Ishikawa (cell line): ENCODE measurements at regions not wholly inside any gene's neighbourhood (a gene's known extent, or its start where the extent isn't known, plus 50 kb on each side); places are given as distances from the start of the nearest gene placed in this dataset.

Experiments
- CEBPB ChIP-seq: IDR thresholded peaks from 2 replicates; pipeline ENCODE4 v1.6.1; 2012
- CREB1 ChIP-seq: IDR thresholded peaks from 2 replicates; pipeline ENCODE4 v1.6.1; 2012; ENCODE audit warnings: low read depth
- EGR1 ChIP-seq: IDR thresholded peaks from 2 replicates; pipeline ENCODE4 v1.6.1; 2012
- EP300 ChIP-seq: IDR thresholded peaks from 2 replicates; pipeline ENCODE4 v1.6.1; 2012; ENCODE audit warnings: borderline replicate concordance
- FOXM1 ChIP-seq: IDR thresholded peaks from 2 replicates; pipeline ENCODE4 v1.6.1; 2012; ENCODE audit warnings: low read depth, borderline replicate concordance
- NFIC ChIP-seq: IDR thresholded peaks from 2 replicates; pipeline ENCODE4 v1.6.1; 2012
- RAD21 ChIP-seq: IDR thresholded peaks from 2 replicates; pipeline ENCODE4 v1.6.1; 2012; ENCODE audit warnings: low read depth
- REST ChIP-seq: IDR thresholded peaks from 2 replicates; pipeline ENCODE4 v1.6.1; 2012; ENCODE audit warnings: low read depth, mild to moderate bottlenecking
- TAF1 ChIP-seq: IDR thresholded peaks from 2 replicates; pipeline ENCODE4 v1.6.1; 2012; ENCODE audit warnings: low read depth, mild to moderate bottlenecking
- TCF12 ChIP-seq: IDR thresholded peaks from 2 replicates; pipeline ENCODE4 v1.6.1; 2012; ENCODE audit warnings: low read depth
- TEAD4 ChIP-seq: IDR thresholded peaks from 2 replicates; pipeline ENCODE4 v1.6.1; 2012
- USF1 ChIP-seq: IDR thresholded peaks from 2 replicates; pipeline ENCODE4 v1.6.1; 2012
- YY1 ChIP-seq: IDR thresholded peaks from 2 replicates; pipeline ENCODE4 v1.6.1; 2012; ENCODE audit warnings: low read depth
- ZBTB7A ChIP-seq: IDR thresholded peaks from 2 replicates; pipeline ENCODE4 v1.6.1; 2012; ENCODE audit warnings: low read depth
- TF ChIP-seq, protein P1 (sequence below): IDR thresholded peaks from 2 replicates; pipeline ENCODE4 v1.6.1; 2012

DNA sequence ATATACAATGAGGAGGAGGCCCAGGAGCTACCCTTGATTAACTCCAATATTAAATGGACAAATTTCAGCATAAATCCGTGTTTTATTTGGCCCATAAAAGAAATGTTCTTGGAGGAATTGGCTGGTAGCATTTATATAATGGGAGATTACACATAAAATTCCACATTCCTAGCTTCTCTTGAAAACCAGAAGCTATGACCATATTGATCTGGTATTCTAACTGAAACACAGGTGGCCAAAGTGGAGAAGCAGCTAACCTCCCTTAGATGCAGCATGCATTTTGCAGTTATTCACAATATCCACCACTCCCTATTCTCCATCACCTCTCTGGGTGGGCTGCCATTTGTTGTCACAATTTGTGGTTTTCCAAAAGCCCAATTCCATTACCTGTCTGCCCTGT is 148.8 kb upstream of the CACNA2D1 start:
- TF ChIP-seq USF1: no peak
- no peak for TF ChIP-seq ZBTB7A
- no peak for TF ChIP-seq EGR1
- TF ChIP-seq RAD21: no peak
- no peak for TF ChIP-seq REST
- TF ChIP-seq CREB1: no peak
- TF ChIP-seq EP300: no peak
- TF ChIP-seq FOXM1: no peak
- TF ChIP-seq YY1: no peak
- no peak for TF ChIP-seq TAF1
- TF ChIP-seq TCF12: no peak
- TF ChIP-seq, protein P1, sequence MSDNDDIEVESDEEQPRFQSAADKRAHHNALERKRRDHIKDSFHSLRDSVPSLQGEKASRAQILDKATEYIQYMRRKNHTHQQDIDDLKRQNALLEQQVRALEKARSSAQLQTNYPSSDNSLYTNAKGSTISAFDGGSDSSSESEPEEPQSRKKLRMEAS: no peak
- TF ChIP-seq CEBPB: no peak
- TF ChIP-seq NFIC: no peak
- TF ChIP-seq TEAD4: no peak

- TF ChIP-seq EGR1 (no peak), EP300 (no peak), FOXM1 (no peak), TEAD4 (no peak), CREB1 (no peak), ZBTB7A (no peak), REST (no peak), YY1 (no peak), NFIC (no peak), USF1 (no peak), TAF1 (no peak), RAD21 (no peak)
- TF ChIP-seq, protein P1: no peak
Measured at GRCh38 chr7:82579047-82579446, 135.5 kb upstream of the CACNA2D1 start.

GRCh38 chr7:82578430-82578829 is 134.9 kb upstream of the CACNA2D1 start:
- TF ChIP-seq FOXM1: no peak
- no peak for TF ChIP-seq EP300
- no peak for TF ChIP-seq TEAD4
- TF ChIP-seq TAF1: no peak
- no peak for TF ChIP-seq RAD21
- no peak for TF ChIP-seq CREB1
- no peak for TF ChIP-seq YY1
- no peak for TF ChIP-seq NFIC
- TF ChIP-seq, protein P1: no peak
- TF ChIP-seq EGR1: no peak
- no peak for TF ChIP-seq ZBTB7A
- TF ChIP-seq CEBPB: no peak

DNA sequence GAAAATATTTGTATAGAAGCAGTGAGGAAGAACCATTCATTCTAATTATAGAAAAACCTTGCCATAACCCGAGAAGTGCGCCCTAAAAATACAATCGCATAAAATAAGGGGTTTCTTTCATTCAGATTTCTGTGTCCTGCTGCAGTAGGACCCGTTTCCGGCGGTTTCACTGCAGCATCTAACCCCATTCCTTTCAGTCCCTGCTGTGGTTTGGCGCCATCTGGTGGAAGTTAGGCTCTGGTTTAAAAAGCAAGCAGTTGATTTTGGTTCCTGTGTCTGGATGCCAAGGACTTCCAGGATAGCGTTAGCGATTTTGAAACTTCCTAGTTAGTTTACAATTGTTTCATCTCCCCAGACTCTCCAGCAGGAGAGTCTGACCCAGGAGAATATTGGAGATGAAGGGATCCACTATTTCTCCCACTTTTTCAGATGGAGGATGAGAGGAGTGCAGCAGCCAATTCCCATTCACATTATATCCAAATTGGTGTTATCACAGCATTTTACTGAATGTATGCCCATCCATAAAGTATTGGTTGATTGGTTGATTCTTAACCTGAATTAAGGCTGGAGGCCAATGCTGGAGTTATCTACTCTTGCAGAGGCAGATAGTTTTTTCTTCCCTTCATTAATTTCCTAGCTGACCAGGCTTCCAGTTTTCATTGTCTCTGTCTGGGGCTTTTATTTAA is 128.8 kb upstream of the CACNA2D1 start:
- TF ChIP-seq RAD21 (peak; percentile 93), TEAD4 (0 out of 2 replicates have a peak, but pooled peaks have one; percentile 23), CEBPB (no peak)

GRCh38 chr7:82567841-82568240 is 124.3 kb upstream of the CACNA2D1 start:
- TF ChIP-seq USF1: no peak
- no peak for TF ChIP-seq TCF12
- no peak for TF ChIP-seq CREB1
- no peak for TF ChIP-seq EP300

DNA sequence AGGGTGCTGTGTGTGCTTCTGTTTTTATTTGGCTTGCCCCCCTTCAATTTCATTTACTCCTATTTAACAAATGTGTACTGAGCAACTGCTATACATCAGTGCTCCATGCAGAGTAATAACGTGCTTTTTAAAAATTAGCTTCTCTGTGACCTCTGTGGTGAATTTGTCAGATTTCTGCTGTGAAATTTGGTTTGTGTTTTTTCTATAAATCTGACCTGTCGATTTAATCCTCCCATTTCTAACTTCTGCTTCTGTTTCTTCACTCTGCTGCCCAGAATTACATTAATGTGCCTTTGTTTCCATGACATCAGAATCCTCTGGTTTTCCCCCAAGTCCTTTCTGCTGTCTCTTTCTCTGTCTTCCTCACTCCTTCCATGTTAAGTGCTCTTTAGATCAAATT is 123.8 kb upstream of the CACNA2D1 start:
- TF ChIP-seq RAD21 (no peak), TEAD4 (no peak), CREB1 (no peak)
- TF ChIP-seq, protein P1: no peak
